Endodermal cell (in vitro differentiated cells): ENCODE measurements at regions not wholly inside any gene's neighbourhood (a gene's known extent, or its start where the extent isn't known, plus 50 kb on each side); places are given as distances from the start of the nearest gene placed in this dataset.

Experiments used
- DNase-seq: peaks from one replicate; pipeline ENCODE4 v3.0.0-alpha.2; 2017
- H3K27ac ChIP-seq: 2 replicates; pipeline ENCODE4 v1.5.1; 2013; ENCODE audit warnings: mild to moderate bottlenecking, low read depth, low read length, moderate library complexity
- H3K27me3 ChIP-seq: 2 replicates; pipeline ENCODE4 v1.6.1; 2013; ENCODE audit warnings: mild to moderate bottlenecking, low read length, moderate library complexity; ENCODE audit not compliant: insufficient read depth, control insufficient read depth, poor library complexity, severe bottlenecking
- H3K36me3 ChIP-seq: 2 replicates; pipeline ENCODE4 v1.7.0; 2013; ENCODE audit warnings: mild to moderate bottlenecking, low read length, moderate library complexity; ENCODE audit not compliant: control insufficient read depth, insufficient read depth
- H3K4me1 ChIP-seq: one replicate; pipeline ENCODE4 v1.7.0; 2013; ENCODE audit warnings: low read length; ENCODE audit not compliant: control insufficient read depth, insufficient read depth
- H3K4me3 ChIP-seq: 2 replicates; pipeline ENCODE4 v1.5.1; 2013; ENCODE audit warnings: mild to moderate bottlenecking, low read length, moderate library complexity
- H3K9ac ChIP-seq: 2 replicates; pipeline ENCODE4 v1.6.1; 2013; ENCODE audit warnings: mild to moderate bottlenecking, low read length, moderate library complexity; ENCODE audit not compliant: poor library complexity, severe bottlenecking; ENCODE audit errors: extremely low read depth
- H3K9me3 ChIP-seq: 2 replicates; pipeline ENCODE4 v1.6.1; 2013; ENCODE audit warnings: mild to moderate bottlenecking, low read length, moderate library complexity; ENCODE audit not compliant: control insufficient read depth
- H3K27ac Mint-ChIP-seq: 2 replicates; pipeline ENCODE4 v1.8.0; 2020; ENCODE audit warnings: mixed read lengths
- H3K27me3 Mint-ChIP-seq: 2 replicates; pipeline ENCODE4 v1.8.0; 2021; ENCODE audit warnings: mild to moderate bottlenecking, mixed read lengths; ENCODE audit not compliant: insufficient read depth
- H3K36me3 Mint-ChIP-seq: 2 replicates; pipeline ENCODE4 v1.8.0; 2020; ENCODE audit warnings: low read depth, mixed read lengths
- H3K4me1 Mint-ChIP-seq: 2 replicates; pipeline ENCODE4 v1.8.0; 2020; ENCODE audit warnings: mixed read lengths
- H3K4me3 Mint-ChIP-seq: 2 replicates; pipeline ENCODE4 v1.8.0; 2020; ENCODE audit warnings: mild to moderate bottlenecking, moderate library complexity, mixed read lengths
- H3K9me3 Mint-ChIP-seq: 2 replicates; pipeline ENCODE4 v1.8.0; 2020; ENCODE audit warnings: mild to moderate bottlenecking, mixed read lengths
- CTCF ChIP-seq: fragments of 200-600 bp; sonication (generic); conservative IDR thresholded peaks from 2 replicates; pipeline ENCODE4 v1.5.0; 2021; ENCODE audit warnings: antibody characterized with exemption, mild to moderate bottlenecking
- WGBS, 2 experiments: methylation state at CpG; one replicate each; pipeline versions ENCODE4 v1.1.5 to v1.1.7; 2013; ENCODE audit warnings: missing lambda C conversion rate in 2 of 2, mixed read lengths in 1 of 2; ENCODE audit not compliant: insufficient coverage in 1 of 2, insufficient read length in 1 of 2; 5-methylcytosine and 5-hydroxymethylcytosine counted together

DNA sequence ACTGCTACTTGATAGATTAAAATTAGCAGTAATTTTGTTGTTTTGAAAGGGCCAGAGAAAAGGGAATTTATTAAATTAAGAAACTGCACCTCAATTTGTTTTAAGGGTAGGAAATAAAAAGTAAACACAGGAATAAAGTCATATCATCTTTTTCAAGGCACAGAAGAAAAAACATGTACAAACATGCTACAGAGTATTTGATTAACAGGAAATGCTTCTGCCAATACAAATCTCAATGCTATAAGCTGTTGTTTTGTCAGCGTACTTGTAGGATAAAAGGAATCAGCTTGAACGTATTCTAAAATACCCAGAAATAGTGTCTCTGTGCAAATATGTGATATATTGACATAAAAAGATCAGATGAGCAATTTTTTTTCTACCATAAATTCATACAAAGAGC is 474.0 kb upstream of the MGAT4C start:
- H3K4me3 ChIP-seq: no peak overlapping the region
- no peak overlapping the region for H3K4me3 Mint-ChIP-seq
- no peaks in the 10 kb centered on the region for H3K36me3 ChIP-seq
- H3K27me3 Mint-ChIP-seq: no peaks in the 10 kb centered on the region
- H3K9me3 ChIP-seq: no peaks in the 10 kb centered on the region
- no peaks in the 10 kb centered on the region for H3K4me1 ChIP-seq
- no peak overlapping the region for H3K27ac Mint-ChIP-seq
- no peaks in the 10 kb centered on the region for H3K4me1 Mint-ChIP-seq
- WGBS, 2 experiments: 94% methylated on average over 2 of the region's 2 CpGs; no CpG with 5 or more reads in 1 of the 2 experiments
- no peak overlapping the region for H3K9ac ChIP-seq
- no peak overlapping the region for H3K27ac ChIP-seq
- no peaks in the 10 kb centered on the region for H3K9me3 Mint-ChIP-seq
- TF ChIP-seq CTCF: no peak
- no peaks in the 10 kb centered on the region for H3K27me3 ChIP-seq
- no peaks in the 10 kb centered on the region for H3K36me3 Mint-ChIP-seq
- no peak for DNase-seq

- Histone ChIP-seq H3K9me3 (no peaks in the 10 kb centered on the region), H3K36me3 (no peaks in the 10 kb centered on the region), H3K4me1 (no peaks in the 10 kb centered on the region), H3K27me3 (no peaks in the 10 kb centered on the region), H3K4me3 (no peak overlapping the region), H3K27ac (no peak overlapping the region), H3K9ac (no peak overlapping the region)
- H3K4me1 Mint-ChIP-seq: no peaks in the 10 kb centered on the region
- H3K4me3 Mint-ChIP-seq: no peak overlapping the region
- H3K9me3 Mint-ChIP-seq: no peaks in the 10 kb centered on the region
- no peaks in the 10 kb centered on the region for H3K36me3 Mint-ChIP-seq
- DNase-seq: no peak
- 91% methylated on average over 1 of the region's 1 CpG; no CpG with 5 or more reads in 1 of the 2 experiments for WGBS, 2 experiments
- TF ChIP-seq CTCF: no peak
- no peaks in the 10 kb centered on the region for H3K27me3 Mint-ChIP-seq
- no peak overlapping the region for H3K27ac Mint-ChIP-seq
Observed at GRCh38 chr12:86729739-86730138, 473.5 kb upstream of the MGAT4C start.

DNA sequence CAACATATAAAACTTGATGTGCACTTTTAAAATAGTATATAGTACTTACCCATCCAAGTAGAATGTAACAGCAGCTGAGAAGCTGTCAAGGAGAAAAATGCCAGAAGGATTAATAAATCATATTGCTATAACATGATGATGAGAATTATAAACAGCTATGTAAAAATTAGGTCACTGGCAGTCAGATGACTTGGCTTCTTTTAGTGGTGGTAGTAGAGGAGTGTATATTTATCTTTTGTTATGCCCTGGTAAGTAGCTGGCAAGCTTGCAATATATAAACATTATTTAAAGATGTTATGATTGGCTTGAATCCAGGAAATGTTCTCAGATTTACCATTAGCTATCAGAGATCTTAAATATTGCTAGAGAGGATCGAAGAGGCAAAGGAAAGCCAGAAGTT is 471.0 kb upstream of the MGAT4C start:
- no peaks in the 10 kb centered on the region for H3K4me1 Mint-ChIP-seq
- no peaks in the 10 kb centered on the region for H3K9me3 ChIP-seq
- H3K27ac ChIP-seq: no peak overlapping the region
- no peak overlapping the region for H3K9ac ChIP-seq
- TF ChIP-seq CTCF: no peak
- no peak for DNase-seq
- H3K4me3 Mint-ChIP-seq: no peak overlapping the region
- H3K4me1 ChIP-seq: no peaks in the 10 kb centered on the region
- H3K4me3 ChIP-seq: no peak overlapping the region
- WGBS, 2 experiments: no CpG with 5 or more reads among the region's 1 CpG
- H3K27me3 ChIP-seq: no peaks in the 10 kb centered on the region
- no peaks in the 10 kb centered on the region for H3K36me3 ChIP-seq
- no peaks in the 10 kb centered on the region for H3K27me3 Mint-ChIP-seq
- no peaks in the 10 kb centered on the region for H3K36me3 Mint-ChIP-seq
- H3K9me3 Mint-ChIP-seq: no peaks in the 10 kb centered on the region
- H3K27ac Mint-ChIP-seq: no peak overlapping the region
